RWPE2 (cell line): ENCODE measurements at regions not wholly inside any gene's neighbourhood (a gene's known extent, or its start where the extent isn't known, plus 50 kb on each side); places are given as distances from the start of the nearest gene placed in this dataset.
"Not testable (repeated sequence)": the region's sequence is repeated elsewhere in the genome, so short reads cannot be mapped to it uniquely, and the experiment has no call there.

Experiments used
- ATAC-seq: fragments of 200-7000 bp; cut with Tn5 transposase; 3 replicates; pipeline ENCODE4 v1.9.1; 2021; ENCODE audit warnings: low read depth
- DNase-seq: peaks from one replicate; pipeline ENCODE4 v3.0.0-alpha.2; 2020; ENCODE audit warnings: low spot score
- H3K27ac ChIP-seq: fragments of 450-650 bp; 2 replicates; pipeline ENCODE4 v1.5.1; 2017; ENCODE audit warnings: mild to moderate bottlenecking; ENCODE audit not compliant: poor library complexity, severe bottlenecking
- H3K27me3 ChIP-seq: fragments of 250-450 bp; sonication (Bioruptor Pico); 2 replicates; pipeline ENCODE4 v1.5.1; 2021; ENCODE audit warnings: mild to moderate bottlenecking, moderate library complexity; ENCODE audit not compliant: insufficient read depth, poor library complexity, severe bottlenecking
- H3K36me3 ChIP-seq: fragments of 250-450 bp; sonication (Bioruptor Pico); 2 replicates; pipeline ENCODE4 v1.5.1; 2020; ENCODE audit warnings: low read depth, mild to moderate bottlenecking, moderate library complexity
- H3K4me1 ChIP-seq: fragments of 250-450 bp; sonication (Bioruptor Pico); 2 replicates; pipeline ENCODE4 v1.5.1; 2021; ENCODE audit warnings: mild to moderate bottlenecking, moderate library complexity; ENCODE audit not compliant: insufficient read depth, poor library complexity, severe bottlenecking
- H3K4me3 ChIP-seq: fragments of 250-450 bp; sonication (Bioruptor Pico); 2 replicates; pipeline ENCODE4 v1.5.1; 2021; ENCODE audit warnings: mild to moderate bottlenecking, moderate library complexity; ENCODE audit not compliant: severe bottlenecking
- H3K9me3 ChIP-seq: fragments of 250-450 bp; sonication (Bioruptor Pico); 2 replicates; pipeline ENCODE4 v1.5.1; 2021; ENCODE audit warnings: mild to moderate bottlenecking, moderate library complexity; ENCODE audit not compliant: severe bottlenecking
- CTCF ChIP-seq: fragments of 450-650 bp; IDR thresholded peaks from one replicate; pipeline ENCODE4 v1.5.1; 2017; ENCODE audit warnings: mild to moderate bottlenecking, moderate library complexity; ENCODE audit not compliant: poor library complexity, severe bottlenecking

GRCh38 chr5:1719860-1720259 lies 79.8 kb downstream of the MRPL36 start:
- no peak overlapping the region for H3K27ac ChIP-seq
- no peak for ATAC-seq
- no peaks in the 10 kb centered on the region for H3K4me1 ChIP-seq
- H3K4me3 ChIP-seq: no peak overlapping the region
- H3K36me3 ChIP-seq: no peaks in the 10 kb centered on the region
- no peak for TF ChIP-seq CTCF
- H3K9me3 ChIP-seq: peaks cover 20% of the 10 kb centered on the region
- no peak for DNase-seq
- no peaks in the 10 kb centered on the region for H3K27me3 ChIP-seq

GRCh38 chr5:1718669-1719068 lies 81.0 kb downstream of the MRPL36 start:
- no peak for TF ChIP-seq CTCF
- H3K27me3 ChIP-seq: no peaks in the 10 kb centered on the region
- no peaks in the 10 kb centered on the region for H3K36me3 ChIP-seq
- peaks cover 20% of the 10 kb centered on the region for H3K9me3 ChIP-seq
- DNase-seq: no peak
- H3K4me3 ChIP-seq: no peak overlapping the region
- H3K4me1 ChIP-seq: no peaks in the 10 kb centered on the region
- no peak overlapping the region for H3K27ac ChIP-seq
- no peak for ATAC-seq

GRCh38 chr5:1710091-1710490 lies 89.5 kb downstream of the MRPL36 start:
- not testable (repeated sequence) for H3K27me3 ChIP-seq, H3K27ac ChIP-seq, ATAC-seq, H3K36me3 ChIP-seq, H3K4me1 ChIP-seq, H3K9me3 ChIP-seq, DNase-seq, H3K4me3 ChIP-seq

- DNase-seq: no peak
- no peak for TF ChIP-seq CTCF
- no peaks in the 10 kb centered on the region for H3K27me3 ChIP-seq
These were observed 90.3 kb downstream of the MRPL36 start for GRCh38 chr5:1709171-1709803.

GRCh38 chr5:1708592-1709141 lies 91.0 kb downstream of the MRPL36 start:
- Histone ChIP-seq H3K4me1 (no peaks in the 10 kb centered on the region), H3K27me3 (no peaks in the 10 kb centered on the region), H3K4me3 (no peak overlapping the region), H3K27ac (no peak overlapping the region), H3K9me3 (no peaks in the 10 kb centered on the region), H3K36me3 (no peaks in the 10 kb centered on the region)
- ATAC-seq: no peak
- no peak for DNase-seq
- TF ChIP-seq CTCF: no peak

More at GRCh38 chr5:1709171-1709803, 90.3 kb downstream of the MRPL36 start:
- no peak overlapping the region for H3K27ac ChIP-seq
- no peak overlapping the region for H3K4me3 ChIP-seq
- ATAC-seq: no peak
- H3K36me3 ChIP-seq: no peaks in the 10 kb centered on the region
- H3K9me3 ChIP-seq: no peaks in the 10 kb centered on the region
- no peaks in the 10 kb centered on the region for H3K4me1 ChIP-seq
